AG04449 (cell line): ENCODE measurements at regions not wholly inside any gene's neighbourhood (a gene's known extent, or its start where the extent isn't known, plus 50 kb on each side); places are given as distances from the start of the nearest gene placed in this dataset.

Source experiments
- CTCF ChIA-PET: fragments of 350-600 bp; formaldehyde crosslinking; extraction: SDS; loops from one replicate; lab custom pipeline; 2021; ENCODE audit warnings: antibody characterized with exemption; lab: Yijun Ruan, JAX
- POLR2A ChIA-PET: fragments of 400-600, 350-600 bp; formaldehyde crosslinking; extraction: SDS; loops from one replicate; lab custom pipeline; 2020; ENCODE audit warnings: antibody characterized with exemption, inconsistent platforms; lab: Yijun Ruan, JAX
- DNase-seq: peaks from one replicate; pipeline ENCODE4 v3.0.0-alpha.2; 2010; ENCODE audit warnings: low read depth, low spot score
- H3K4me3 ChIP-seq: 2 replicates; pipeline ENCODE4 v1.5.1; 2011; ENCODE audit warnings: low read depth, mild to moderate bottlenecking, control low read depth, low read length
- TF ChIP-seq, protein P1 (sequence below): IDR thresholded peaks from one replicate; pipeline ENCODE4 v1.5.1; 2011; ENCODE audit warnings: mild to moderate bottlenecking, moderate library complexity, low read length, control low read depth, inconsistent platforms; ENCODE audit not compliant: insufficient read depth; ENCODE audit errors: missing control alignments

DNA sequence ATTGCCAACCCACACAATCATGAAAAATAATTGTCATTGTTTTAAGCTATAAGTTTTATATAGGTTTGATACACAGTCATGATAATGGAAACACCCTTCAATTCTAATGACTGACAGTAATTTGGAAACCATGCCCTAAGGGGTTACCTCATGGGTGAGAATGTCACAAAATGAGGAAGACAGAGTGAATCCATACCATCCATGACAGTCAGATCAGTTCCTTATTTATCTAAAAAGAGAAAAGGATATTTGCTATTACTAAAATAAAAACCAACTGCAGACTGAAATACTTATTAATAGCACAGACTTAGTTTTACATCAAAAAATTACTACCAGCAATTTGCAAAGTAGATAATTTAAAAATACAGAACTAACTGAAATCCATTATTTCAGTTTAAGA is 437.8 kb downstream of the UTRN start:
- ChIA-PET POLR2A (no interaction called here), CTCF (interaction anchor here (1.1 kb wide), 1 partner anchor 15 kb away, joined by 3 read pairs; no protein-coding TSS in a partner anchor)
- H3K4me3 ChIP-seq = no peak overlapping the region
- TF ChIP-seq, protein P1, sequence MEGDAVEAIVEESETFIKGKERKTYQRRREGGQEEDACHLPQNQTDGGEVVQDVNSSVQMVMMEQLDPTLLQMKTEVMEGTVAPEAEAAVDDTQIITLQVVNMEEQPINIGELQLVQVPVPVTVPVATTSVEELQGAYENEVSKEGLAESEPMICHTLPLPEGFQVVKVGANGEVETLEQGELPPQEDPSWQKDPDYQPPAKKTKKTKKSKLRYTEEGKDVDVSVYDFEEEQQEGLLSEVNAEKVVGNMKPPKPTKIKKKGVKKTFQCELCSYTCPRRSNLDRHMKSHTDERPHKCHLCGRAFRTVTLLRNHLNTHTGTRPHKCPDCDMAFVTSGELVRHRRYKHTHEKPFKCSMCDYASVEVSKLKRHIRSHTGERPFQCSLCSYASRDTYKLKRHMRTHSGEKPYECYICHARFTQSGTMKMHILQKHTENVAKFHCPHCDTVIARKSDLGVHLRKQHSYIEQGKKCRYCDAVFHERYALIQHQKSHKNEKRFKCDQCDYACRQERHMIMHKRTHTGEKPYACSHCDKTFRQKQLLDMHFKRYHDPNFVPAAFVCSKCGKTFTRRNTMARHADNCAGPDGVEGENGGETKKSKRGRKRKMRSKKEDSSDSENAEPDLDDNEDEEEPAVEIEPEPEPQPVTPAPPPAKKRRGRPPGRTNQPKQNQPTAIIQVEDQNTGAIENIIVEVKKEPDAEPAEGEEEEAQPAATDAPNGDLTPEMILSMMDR = no peak
- no peak for DNase-seq

DNA sequence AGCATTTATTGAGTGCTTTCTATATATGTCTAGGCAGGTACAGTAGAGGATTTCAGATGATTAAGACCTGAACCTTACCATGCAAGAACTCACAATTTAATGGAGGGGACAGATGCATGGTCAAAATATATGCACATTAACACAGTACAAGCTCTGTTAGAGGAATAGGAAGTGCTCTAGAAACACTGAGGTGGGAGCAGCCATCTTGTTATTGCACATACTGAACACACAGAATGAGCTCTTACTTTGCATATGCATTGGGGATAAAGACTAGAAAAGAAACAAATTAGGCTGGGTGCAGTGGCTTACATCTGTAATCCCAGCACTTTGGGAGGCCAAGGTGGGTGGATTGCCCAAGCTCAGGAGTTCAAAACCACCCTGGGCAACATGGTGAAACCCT is 438.3 kb downstream of the UTRN start:
- ChIA-PET CTCF (interaction anchor here (1.1 kb wide), 1 partner anchor 15 kb away, joined by 3 read pairs; no protein-coding TSS in a partner anchor), POLR2A (no interaction called here)
- TF ChIP-seq, protein P1 = no peak
- DNase-seq = no peak
- H3K4me3 ChIP-seq = no peak overlapping the region

DNA sequence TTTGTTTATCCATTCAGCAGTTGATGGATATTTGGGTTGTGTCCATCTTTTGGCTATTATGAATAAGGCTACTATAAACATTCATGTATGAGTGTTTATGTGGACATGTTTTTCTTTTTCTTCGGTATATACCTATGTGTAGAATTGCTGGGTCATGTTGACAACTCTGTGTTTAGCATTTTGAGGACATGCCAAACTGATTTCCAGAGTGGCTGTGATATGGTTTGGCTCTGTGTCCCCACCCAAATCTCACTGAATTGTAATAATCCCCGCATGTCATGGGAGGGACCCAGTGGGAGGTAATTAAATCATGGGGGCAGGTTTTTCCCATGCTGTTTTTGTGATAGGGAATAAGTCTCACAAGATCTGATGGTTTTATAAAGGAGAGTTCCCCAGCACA is 439.7 kb downstream of the UTRN start:
- TF ChIP-seq, protein P1 = no peak
- CTCF ChIA-PET = no interaction called here
- no peak for DNase-seq
- H3K4me3 ChIP-seq = no peak overlapping the region
- POLR2A ChIA-PET = no interaction called here

DNA sequence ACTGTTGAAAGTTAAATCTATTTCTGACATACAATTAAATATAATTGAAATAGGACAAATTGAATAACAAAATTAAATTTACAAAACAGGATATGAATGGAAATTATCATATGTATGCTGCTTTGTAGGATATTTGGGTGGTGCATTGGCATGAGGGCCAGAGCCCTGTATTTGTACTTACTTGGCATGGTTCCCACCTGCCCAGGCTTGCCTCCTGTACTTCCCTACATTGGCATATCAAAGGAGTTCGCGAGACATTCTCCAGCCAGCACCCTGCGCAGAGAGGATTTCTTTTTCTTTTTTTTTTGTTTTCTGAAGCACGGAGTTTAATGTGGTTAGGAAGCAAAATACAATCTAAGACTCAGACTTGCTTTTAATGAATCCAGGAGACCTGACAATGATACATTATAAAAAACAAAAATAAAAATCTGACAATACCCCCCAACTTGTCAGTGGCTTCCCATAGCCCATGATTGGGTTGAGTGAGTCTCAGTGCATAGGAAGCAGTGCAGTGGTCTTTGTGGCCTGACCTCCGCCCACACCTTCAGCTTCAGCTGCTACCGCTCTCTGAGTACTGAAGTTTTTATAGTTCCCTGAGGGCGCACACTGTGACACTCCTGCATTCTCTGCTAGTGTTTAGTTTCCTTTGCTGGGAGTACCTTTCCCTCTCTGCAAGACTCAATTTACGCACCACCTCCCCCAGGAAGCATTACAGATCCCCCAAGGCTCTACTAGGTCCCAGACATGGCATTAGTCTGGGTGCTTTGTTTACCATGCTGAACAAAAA is 440.8 kb downstream of the UTRN start:
- ChIA-PET CTCF (interaction anchor here (0.8 kb wide), 1 partner anchor 158 kb away, joined by 3 read pairs; no protein-coding TSS in a partner anchor), POLR2A (no interaction called here)
- no peak for DNase-seq
- H3K4me3 ChIP-seq = no peak overlapping the region
- TF ChIP-seq, protein P1 = no peak

DNA sequence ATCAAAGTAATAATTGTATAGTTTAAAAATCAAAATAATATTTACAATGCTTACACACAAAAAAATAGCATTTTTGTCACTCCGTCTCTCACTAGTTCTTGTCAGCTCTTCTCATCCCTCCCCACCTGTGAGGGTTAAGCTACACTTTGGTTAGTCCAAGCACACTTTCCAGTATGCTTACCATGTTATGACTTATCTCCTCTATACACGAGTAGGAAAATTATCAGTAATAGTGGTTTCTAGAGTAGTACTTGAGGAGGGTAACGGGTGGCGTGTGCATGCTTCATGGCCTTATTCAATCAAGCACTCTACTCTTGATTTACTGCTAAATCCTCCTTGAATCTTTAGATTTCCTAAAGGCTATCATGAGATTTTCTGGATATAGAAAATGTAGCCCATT is 443.7 kb downstream of the UTRN start:
- no peak for DNase-seq
- POLR2A ChIA-PET = no interaction called here
- TF ChIP-seq, protein P1 = no peak
- no peak overlapping the region for H3K4me3 ChIP-seq
- CTCF ChIA-PET = no interaction called here

DNA sequence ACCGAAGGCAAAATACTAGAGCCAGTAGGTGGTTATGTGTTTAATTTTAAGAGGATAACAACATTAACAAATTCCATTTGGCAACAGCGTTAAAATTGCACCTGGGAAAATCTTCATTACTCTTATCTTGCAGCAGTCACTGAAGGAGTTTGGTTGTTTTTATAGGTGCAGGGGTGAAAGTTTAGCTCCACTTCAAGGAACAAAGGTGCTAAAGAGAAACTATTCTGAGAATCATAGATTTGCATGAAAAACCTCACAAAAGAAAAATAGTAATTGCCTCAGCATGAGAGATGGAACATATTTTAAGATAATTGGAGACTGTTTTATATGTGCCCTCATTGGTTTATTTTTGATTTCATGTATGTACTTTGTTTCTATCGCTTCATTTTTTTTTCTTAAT is 444.4 kb downstream of the UTRN start:
- no peak for DNase-seq
- H3K4me3 ChIP-seq = no peak overlapping the region
- CTCF ChIA-PET = no interaction called here
- POLR2A ChIA-PET = no interaction called here
- TF ChIP-seq, protein P1 = no peak
